ENCODE measurements at regions not wholly inside any gene's neighbourhood (a gene's known extent, or its start where the extent isn't known, plus 50 kb on each side); places are given as distances from the start of the nearest gene placed in this dataset.

DNA sequence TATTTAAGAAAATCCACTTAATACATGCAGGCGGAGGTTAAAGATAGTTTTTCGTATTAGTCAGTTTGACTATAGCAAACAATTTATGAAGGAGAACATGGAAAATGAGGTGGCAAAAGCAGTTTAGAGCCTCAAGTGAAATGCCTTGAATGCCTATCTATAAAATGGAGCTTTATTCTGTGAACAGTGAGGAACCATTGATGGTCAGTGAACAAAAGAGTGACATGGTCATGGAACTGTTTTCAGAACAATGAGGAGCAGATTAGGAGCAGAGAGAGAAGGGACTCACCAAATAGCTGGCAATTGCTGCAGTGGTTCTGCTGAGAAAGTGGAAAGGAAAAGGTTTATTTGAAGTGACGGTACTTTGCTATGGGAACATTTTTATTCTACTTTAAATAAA lies 299.8 kb downstream of the DUSP10 start:
- ATAC-seq = no peak
- no peak for DNase-seq (ENCODE audit: low spot score)
- intact Hi-C loops (cut with DNase I) = no loop called here

DNA sequence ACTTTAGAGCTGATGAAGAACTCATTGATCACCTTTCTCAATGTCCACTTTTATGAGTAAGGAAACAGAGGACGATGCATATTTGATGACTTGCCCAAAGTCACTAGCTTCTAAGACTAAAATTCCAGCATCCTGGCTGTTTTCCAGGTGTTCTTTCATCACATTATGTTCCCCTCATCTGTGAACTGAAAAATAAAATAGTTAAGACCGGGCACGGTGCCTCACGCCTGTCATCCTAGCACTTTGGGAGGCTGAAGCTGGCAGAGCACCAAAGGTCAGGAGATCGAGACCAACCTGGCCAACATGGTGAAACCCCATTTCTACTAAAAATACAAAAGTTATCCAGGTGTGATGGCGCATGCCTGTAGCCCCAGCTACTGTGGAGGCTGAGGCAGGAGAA lies 297.5 kb downstream of the DUSP10 start:
- no peak for DNase-seq (ENCODE audit: low spot score)
- ATAC-seq = no peak
- intact Hi-C loops (cut with DNase I) = no loop called here

GRCh38 chr1:221448585-221449175 lies 293.2 kb downstream of the DUSP10 start:
- ATAC-seq (peak; percentile 76), DNase-seq (ENCODE audit: low spot score) (no peak)
- intact Hi-C loops (cut with DNase I) = no loop called here

GRCh38 chr1:221449194-221449593 lies 292.7 kb downstream of the DUSP10 start:
- no peak for DNase-seq (ENCODE audit: low spot score)
- intact Hi-C loops (cut with DNase I) = no loop called here
- no peak for ATAC-seq

GRCh38 chr1:221449801-221450470 lies 292.0 kb downstream of the DUSP10 start:
- no peak for DNase-seq (ENCODE audit: low spot score)
- no peak for ATAC-seq
- intact Hi-C loops (cut with DNase I) = no loop called here

- no peak for ATAC-seq
- intact Hi-C loops (cut with DNase I) = no loop called here
- no peak for DNase-seq (ENCODE audit: low spot score)
Observed at GRCh38 chr1:221451741-221452140, 290.1 kb downstream of the DUSP10 start.

- intact Hi-C loops (cut with DNase I) = no loop called here
- ATAC-seq (no peak), DNase-seq (ENCODE audit: low spot score) (no peak)
Observed at GRCh38 chr1:221454096-221454495, 287.8 kb downstream of the DUSP10 start.

- no peak for DNase-seq (ENCODE audit: low spot score)
- ATAC-seq = no peak
- intact Hi-C loops (cut with DNase I) = loop anchor here (5.0 kb wide), 1 partner anchor 1115 kb away; no protein-coding TSS in a partner anchor
Observed at GRCh38 chr1:221456918-221457317, 285.0 kb downstream of the DUSP10 start.

GRCh38 chr1:221457685-221458446 lies 284.0 kb downstream of the DUSP10 start:
- intact Hi-C loops (cut with DNase I) = loop anchor here (5.0 kb wide), 1 partner anchor 1114 kb away; no protein-coding TSS in a partner anchor
- DNase-seq (ENCODE audit: low spot score) = no peak
- ATAC-seq = peak; percentile 41

- ATAC-seq (peak; percentile 89), DNase-seq (ENCODE audit: low spot score) (no peak)
- intact Hi-C loops (cut with DNase I) = loop anchor here (5.0 kb wide), 1 partner anchor 1114 kb away; no protein-coding TSS in a partner anchor
Observed at GRCh38 chr1:221458447-221459156, 283.3 kb downstream of the DUSP10 start.

DNA sequence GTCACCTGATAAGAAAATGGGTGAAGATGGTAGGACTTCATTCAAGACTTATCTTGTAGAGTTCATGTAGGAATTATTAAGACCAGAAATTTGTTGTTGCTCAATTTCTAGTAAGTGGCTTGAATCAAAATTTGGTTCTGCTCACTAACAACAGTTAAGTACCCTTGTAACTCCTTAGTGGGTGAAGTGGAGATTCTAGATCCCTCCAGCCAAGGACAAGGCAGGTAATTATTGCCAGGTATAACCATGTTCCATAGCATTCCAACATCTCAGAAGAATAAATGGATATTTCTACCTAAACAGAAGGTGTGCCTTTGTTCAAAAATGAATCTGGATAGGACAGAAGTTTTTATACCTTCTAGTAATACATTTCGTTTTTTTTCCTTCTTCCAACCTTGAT lies 282.3 kb downstream of the DUSP10 start:
- intact Hi-C loops (cut with DNase I) = loop anchor here (5.0 kb wide), 1 partner anchor 1113 kb away; no protein-coding TSS in a partner anchor
- DNase-seq (ENCODE audit: low spot score) = no peak
- ATAC-seq = no peak

DNA sequence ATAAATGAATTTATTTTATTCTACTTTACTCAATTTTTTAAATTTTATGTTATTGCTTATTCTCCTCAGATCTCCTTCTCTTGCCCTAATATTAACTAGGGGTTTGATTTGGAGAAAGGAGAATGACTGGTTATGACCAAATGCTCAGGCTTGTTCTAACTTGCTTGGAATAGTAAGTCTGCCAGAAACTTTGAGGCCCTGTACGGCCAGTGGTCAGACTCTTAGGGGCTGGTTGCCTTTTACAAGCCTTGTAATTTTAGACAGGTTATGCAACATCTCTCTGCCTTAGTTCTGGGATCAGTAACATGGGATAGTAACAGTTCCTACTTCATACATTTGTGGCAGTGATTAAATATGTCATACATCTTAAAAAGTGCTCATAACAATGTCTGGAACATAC lies 279.5 kb downstream of the DUSP10 start:
- no peak for ATAC-seq
- intact Hi-C loops (cut with DNase I) = no loop called here
- no peak for DNase-seq (ENCODE audit: low spot score)

- ATAC-seq = no peak
- DNase-seq (ENCODE audit: low spot score) = no peak
- intact Hi-C loops (cut with DNase I) = no loop called here
Observed at GRCh38 chr1:221468546-221468945, 273.3 kb downstream of the DUSP10 start.

GRCh38 chr1:221469476-221469875 lies 272.4 kb downstream of the DUSP10 start:
- ATAC-seq = no peak

DNA sequence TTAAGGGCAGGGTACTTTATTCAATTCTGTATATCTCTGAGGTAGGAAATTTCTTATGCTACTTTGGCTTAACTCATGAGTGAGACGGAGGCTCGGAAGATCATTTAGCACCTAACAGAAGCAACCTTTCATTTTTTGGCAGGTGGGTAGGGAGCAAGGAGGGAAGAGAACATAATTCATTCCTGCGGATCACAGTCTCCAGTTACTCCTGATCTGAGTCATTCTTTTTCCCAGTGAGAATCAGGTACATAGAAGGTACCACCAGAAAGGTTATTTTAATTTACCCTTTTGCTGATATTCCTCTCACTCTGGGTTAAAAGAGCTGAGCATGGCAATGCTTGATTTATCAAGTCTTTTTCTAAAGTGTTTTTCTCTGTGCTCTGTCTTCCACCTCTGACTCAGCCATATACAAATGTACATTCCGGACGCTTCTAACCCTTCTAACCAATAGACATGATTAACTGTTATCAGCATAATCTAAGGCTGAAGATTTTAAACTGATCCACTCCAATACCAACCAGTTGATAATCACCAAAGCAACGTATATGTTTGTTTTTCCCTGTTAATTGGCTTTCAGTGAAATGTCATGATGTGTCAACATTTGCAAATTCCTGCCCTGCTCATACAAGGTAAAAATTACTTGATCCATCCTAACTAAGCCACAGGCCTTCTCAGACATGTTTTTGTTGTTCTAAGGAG lies 271.7 kb downstream of the DUSP10 start:
- ATAC-seq (no peak), DNase-seq (ENCODE audit: low spot score) (no peak)
- intact Hi-C loops (cut with DNase I) = no loop called here

More at GRCh38 chr1:221469476-221469875, 272.4 kb downstream of the DUSP10 start:
- DNase-seq (ENCODE audit: low spot score) = no peak
- intact Hi-C loops (cut with DNase I) = no loop called here

GRCh38 chr1:221473411-221473810 lies 268.5 kb downstream of the DUSP10 start:
- intact Hi-C loops (cut with DNase I) = no loop called here
- DNase-seq (ENCODE audit: low spot score) = no peak
- ATAC-seq = no peak

DNA sequence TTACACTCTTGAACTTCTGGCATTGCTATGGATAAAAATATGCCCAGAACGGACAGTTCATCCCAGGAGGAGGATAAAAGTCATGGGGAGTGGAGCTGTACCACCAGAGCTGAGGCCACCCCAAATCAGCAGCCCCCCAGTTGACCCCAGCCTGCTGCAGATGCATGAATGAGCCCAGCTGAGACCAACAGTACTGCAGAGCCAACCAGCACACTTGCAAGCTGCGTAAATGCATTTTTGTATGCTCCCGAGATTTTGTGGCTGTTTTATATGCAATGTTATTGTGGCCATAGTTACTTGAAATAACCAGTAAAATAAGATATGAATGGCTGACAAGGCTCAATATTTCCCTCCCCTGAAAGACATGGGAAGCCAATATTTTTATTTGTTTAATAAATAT lies 264.6 kb downstream of the DUSP10 start:
- DNase-seq (ENCODE audit: low spot score) = no peak

DNA sequence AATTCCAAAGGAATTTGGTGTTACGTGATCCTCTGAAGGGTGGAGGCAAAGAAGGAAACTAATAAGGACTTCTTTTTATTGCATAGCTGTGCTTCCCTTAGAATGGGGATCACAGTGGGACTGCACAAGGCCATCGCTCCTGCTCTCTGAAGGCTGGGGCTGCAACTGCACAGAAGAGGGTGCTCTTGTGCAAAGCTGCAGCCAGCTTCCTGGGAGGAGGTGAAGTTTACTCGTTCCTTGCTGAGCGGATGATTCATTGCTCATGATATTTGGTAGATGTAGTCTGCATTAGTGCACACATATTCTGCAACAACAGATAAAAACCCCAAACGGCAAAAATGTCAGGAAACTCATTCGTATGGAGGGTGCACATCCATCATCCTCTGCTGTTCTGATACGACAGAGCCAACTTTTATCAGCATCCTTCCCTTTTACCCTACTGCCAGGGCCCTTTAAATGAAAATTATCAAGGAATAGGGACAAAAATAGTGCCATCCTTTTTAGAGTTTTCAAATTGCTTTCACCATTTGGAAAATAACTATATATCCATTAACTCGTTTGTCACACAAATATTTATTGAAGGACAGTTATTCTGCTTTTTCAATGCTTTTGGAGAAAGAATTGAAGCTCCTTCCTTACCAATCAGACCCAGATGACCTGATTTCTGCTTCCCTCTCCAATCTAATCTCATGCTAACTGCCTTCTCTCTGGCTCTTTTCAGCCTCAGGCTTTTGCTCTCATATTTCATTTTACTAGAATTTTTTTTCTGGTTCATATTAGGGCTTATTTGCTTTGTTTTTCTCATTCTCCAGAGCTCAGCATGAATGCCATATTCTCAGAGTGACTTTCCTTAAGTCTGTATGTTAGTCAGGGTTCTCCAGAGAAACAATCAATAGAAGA lies 263.6 kb downstream of the DUSP10 start:
- ATAC-seq (peak; percentile 84), DNase-seq (ENCODE audit: low spot score) (peak; percentile 60)
- intact Hi-C loops (cut with DNase I) = no loop called here

More for the DNA sequence above, 264.6 kb downstream of the DUSP10 start:
- ATAC-seq = no peak
- intact Hi-C loops (cut with DNase I) = no loop called here
